ENCODE measurements at regions not wholly inside any gene's neighbourhood (a gene's known extent, or its start where the extent isn't known, plus 50 kb on each side); places are given as distances from the start of the nearest gene placed in this dataset.

DNA sequence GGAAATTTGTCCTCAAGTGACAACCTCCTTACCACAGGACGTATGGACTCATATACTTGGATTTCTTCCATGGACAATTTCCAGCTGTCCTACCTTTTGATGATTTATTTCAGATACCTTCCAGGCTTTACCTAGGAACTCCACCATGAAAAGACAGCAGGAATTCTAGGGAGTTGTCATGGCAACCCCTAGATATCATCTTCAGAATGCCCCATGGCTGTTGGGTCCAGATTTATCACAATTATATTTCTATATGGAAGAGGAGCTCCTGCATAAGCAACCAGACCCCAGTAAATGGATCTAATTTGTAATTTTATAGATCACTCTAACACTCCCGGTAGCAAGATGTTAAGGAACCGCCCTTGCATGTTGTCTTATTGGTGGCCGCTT is 102.3 kb upstream of the ZNF521 start:
- 81 to 92% (median 86%) methylated on average over 4 of the region's 4 CpGs for WGBS, 5 donors

DNA sequence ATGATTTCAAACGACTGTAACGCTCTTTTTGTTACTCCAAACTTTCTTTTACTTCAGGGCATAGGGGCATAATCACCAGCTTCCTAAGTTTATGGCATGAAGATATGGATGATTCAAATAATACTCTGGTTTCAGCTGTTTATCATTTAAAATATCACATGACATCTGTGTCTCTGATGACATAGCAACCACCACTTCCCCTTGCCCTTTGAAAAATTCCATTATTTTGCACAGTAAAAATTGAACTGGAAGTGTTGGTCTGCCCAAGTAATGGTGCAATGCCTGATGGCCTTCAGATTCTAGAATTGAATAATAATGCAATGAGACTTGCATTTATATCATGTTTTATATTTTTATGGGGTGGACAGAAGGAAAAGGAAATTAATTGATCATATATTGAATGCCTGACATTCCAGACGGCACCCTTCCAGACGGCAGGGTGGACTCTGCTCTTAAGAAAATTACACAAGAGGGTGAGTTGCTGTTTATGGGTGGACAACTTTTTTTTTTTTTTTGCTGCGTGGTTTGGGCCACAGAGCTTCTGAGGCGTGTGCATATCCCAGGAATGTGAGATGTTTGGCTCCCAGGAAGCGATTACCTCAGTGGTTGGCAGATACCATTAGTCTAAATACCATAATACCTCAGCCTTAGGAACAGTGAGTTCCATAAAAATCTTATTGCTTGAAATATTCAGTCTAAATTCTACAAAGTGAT is 101.7 kb upstream of the ZNF521 start:
- no peaks in the 10 kb centered on the region for H3K36me3 ChIP-seq
- H3K9me3 ChIP-seq = peaks cover 0 to 11% (median 10%) of the 10 kb centered on the region in 4 donors
- no peak overlapping the region for H3K27ac ChIP-seq
- intact Hi-C loops (cut with DNase I; ENCODE audit: low total_unique reads) = no loop called here
- DNase-seq = no peak
- H3K27me3 ChIP-seq = no peaks in the 10 kb centered on the region
- WGBS, 5 donors = 68 to 84% (median 75%) methylated on average over 7 of the region's 7 CpGs
- H3K4me3 ChIP-seq = no peak overlapping the region
- TF ChIP-seq POLR2A (IDR thresholded peaks at IDR 0.05) (no peak), EP300 (IDR thresholded peaks at IDR 0.05) (no peak), POLR2AphosphoS5 (IDR thresholded peaks at IDR 0.05) (no peak), CTCF (IDR thresholded peaks at IDR 0.05) (no peak)
- no peaks in the 10 kb centered on the region for H3K4me1 ChIP-seq

More for the DNA sequence above, 102.3 kb upstream of the ZNF521 start:
- Histone ChIP-seq H3K4me3 (no peak overlapping the region), H3K9me3 (peaks cover 0 to 11% (median 10%) of the 10 kb centered on the region in 4 donors), H3K27me3 (no peaks in the 10 kb centered on the region), H3K27ac (no peak overlapping the region), H3K36me3 (no peaks in the 10 kb centered on the region), H3K4me1 (no peaks in the 10 kb centered on the region)
- DNase-seq = no peak
- intact Hi-C loops (cut with DNase I; ENCODE audit: low total_unique reads) = no loop called here
- no peak for TF ChIP-seq POLR2AphosphoS5 (IDR thresholded peaks at IDR 0.05)
- TF ChIP-seq POLR2A (IDR thresholded peaks at IDR 0.05) = no peak
- TF ChIP-seq CTCF (IDR thresholded peaks at IDR 0.05) = no peak
- TF ChIP-seq EP300 (IDR thresholded peaks at IDR 0.05) = no peak

- H3K36me3 ChIP-seq = no peaks in the 10 kb centered on the region
- H3K27me3 ChIP-seq = no peaks in the 10 kb centered on the region
- intact Hi-C loops (cut with DNase I; ENCODE audit: low total_unique reads) = no loop called here
- no peak overlapping the region for H3K27ac ChIP-seq
- H3K4me1 ChIP-seq = no peaks in the 10 kb centered on the region
- WGBS, 5 donors = 88 to 93% (median 91%) methylated on average over 5 of the region's 5 CpGs
- TF ChIP-seq EP300 (IDR thresholded peaks at IDR 0.05) = no peak
- peaks cover 0 to 11% (median 10%) of the 10 kb centered on the region in 4 donors for H3K9me3 ChIP-seq
- no peak overlapping the region for H3K4me3 ChIP-seq
- no peak for DNase-seq
Measured at GRCh38 chr18:25451077-25451658, 99.2 kb upstream of the ZNF521 start.

- intact Hi-C loops (cut with DNase I; ENCODE audit: low total_unique reads) = no loop called here
- Histone ChIP-seq H3K9me3 (peaks cover 0 to 11% (median 10%) of the 10 kb centered on the region in 4 donors), H3K36me3 (no peaks in the 10 kb centered on the region), H3K27me3 (no peaks in the 10 kb centered on the region), H3K4me1 (no peaks in the 10 kb centered on the region), H3K27ac (no peak overlapping the region), H3K4me3 (no peak overlapping the region)
- TF ChIP-seq CTCF (IDR thresholded peaks at IDR 0.05) = no peak
- DNase-seq = no peak
Measured at GRCh38 chr18:25449046-25449445, 97.1 kb upstream of the ZNF521 start.

GRCh38 chr18:25446972-25447371 is 95.0 kb upstream of the ZNF521 start:
- no peaks in the 10 kb centered on the region for H3K36me3 ChIP-seq
- DNase-seq = no peak
- 50 to 66% (median 58%) methylated on average over 3 of the region's 3 CpGs for WGBS, 5 donors
- intact Hi-C loops (cut with DNase I; ENCODE audit: low total_unique reads) = no loop called here
- H3K27ac ChIP-seq = no peak overlapping the region
- no peak overlapping the region for H3K4me3 ChIP-seq
- H3K9me3 ChIP-seq = peaks cover 0 to 11% (median 10%) of the 10 kb centered on the region in 4 donors
- TF ChIP-seq POLR2AphosphoS5 (IDR thresholded peaks at IDR 0.05) (no peak), POLR2A (IDR thresholded peaks at IDR 0.05) (no peak), CTCF (IDR thresholded peaks at IDR 0.05) (no peak), EP300 (IDR thresholded peaks at IDR 0.05) (no peak)
- H3K27me3 ChIP-seq = no peaks in the 10 kb centered on the region
- H3K4me1 ChIP-seq = no peaks in the 10 kb centered on the region
